ENCODE measurements at regions not wholly inside any gene's neighbourhood (a gene's known extent, or its start where the extent isn't known, plus 50 kb on each side); places are given as distances from the start of the nearest gene placed in this dataset.

- Histone ChIP-seq H3F3A (ENCODE audit: low read depth) (peaks cover 16% of the 10 kb centered on the region), H4K20me1 (ENCODE audit: insufficient read depth, low read length, poor library complexity, severe bottlenecking) (no peaks in the 10 kb centered on the region), H3K9me2 (replicated peaks; ENCODE audit: low read depth, low read length) (no peaks in the 10 kb centered on the region), H3K36me3 (ENCODE audit: insufficient read depth, low read length) (no peaks in the 10 kb centered on the region), H3K4me2 (ENCODE audit: low read depth, low read length, poor library complexity, severe bottlenecking) (peak overlapping the region; percentile 6), H3K9me3 (ENCODE audit: insufficient read depth, low read depth, low read length) (no peaks in the 10 kb centered on the region), H3K9ac (ENCODE audit: low read depth, low read length, poor library complexity, severe bottlenecking) (no peak overlapping the region), H3K27me3 (ENCODE audit: insufficient read depth, low read length, poor library complexity, severe bottlenecking) (no peaks in the 10 kb centered on the region), H3K4me1 (ENCODE audit: insufficient read depth, low read length, poor library complexity, severe bottlenecking) (peaks cover 65% of the 10 kb centered on the region), H3K4me3 (ENCODE audit: low read length, poor library complexity, severe bottlenecking) (no peak overlapping the region), H3K79me2 (ENCODE audit: insufficient read depth, low read length) (no peaks in the 10 kb centered on the region), H2AFZ (ENCODE audit: low read length) (no peak overlapping the region; the same call in 1 of the 2 replicates)
- TF ChIP-seq, protein P1, sequence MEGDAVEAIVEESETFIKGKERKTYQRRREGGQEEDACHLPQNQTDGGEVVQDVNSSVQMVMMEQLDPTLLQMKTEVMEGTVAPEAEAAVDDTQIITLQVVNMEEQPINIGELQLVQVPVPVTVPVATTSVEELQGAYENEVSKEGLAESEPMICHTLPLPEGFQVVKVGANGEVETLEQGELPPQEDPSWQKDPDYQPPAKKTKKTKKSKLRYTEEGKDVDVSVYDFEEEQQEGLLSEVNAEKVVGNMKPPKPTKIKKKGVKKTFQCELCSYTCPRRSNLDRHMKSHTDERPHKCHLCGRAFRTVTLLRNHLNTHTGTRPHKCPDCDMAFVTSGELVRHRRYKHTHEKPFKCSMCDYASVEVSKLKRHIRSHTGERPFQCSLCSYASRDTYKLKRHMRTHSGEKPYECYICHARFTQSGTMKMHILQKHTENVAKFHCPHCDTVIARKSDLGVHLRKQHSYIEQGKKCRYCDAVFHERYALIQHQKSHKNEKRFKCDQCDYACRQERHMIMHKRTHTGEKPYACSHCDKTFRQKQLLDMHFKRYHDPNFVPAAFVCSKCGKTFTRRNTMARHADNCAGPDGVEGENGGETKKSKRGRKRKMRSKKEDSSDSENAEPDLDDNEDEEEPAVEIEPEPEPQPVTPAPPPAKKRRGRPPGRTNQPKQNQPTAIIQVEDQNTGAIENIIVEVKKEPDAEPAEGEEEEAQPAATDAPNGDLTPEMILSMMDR (conservative IDR thresholded peaks at IDR 0.05; ENCODE audit: low read length) = no peak
- no peak for TF ChIP-seq EZH2phosphoT487 (IDR thresholded peaks at IDR 0.05; ENCODE audit: borderline replicate concordance)
These were observed 74.6 kb downstream of the ARL4C start for GRCh38 chr2:234422273-234422732.

- Histone ChIP-seq H3K4me2 (ENCODE audit: low read depth, low read length, poor library complexity, severe bottlenecking) (no peak overlapping the region), H3K9me2 (replicated peaks; ENCODE audit: low read depth, low read length) (no peaks in the 10 kb centered on the region), H3K4me3 (ENCODE audit: low read length, poor library complexity, severe bottlenecking) (no peak overlapping the region), H3F3A (ENCODE audit: low read depth) (peaks cover 5% of the 10 kb centered on the region; the same call in 1 of the 2 replicates), H2AFZ (ENCODE audit: low read length) (peak overlapping the region; percentile 30; the same call in 1 of the 2 replicates), H3K79me2 (ENCODE audit: insufficient read depth, low read length) (no peaks in the 10 kb centered on the region), H3K4me1 (ENCODE audit: insufficient read depth, low read length, poor library complexity, severe bottlenecking) (peaks cover 49% of the 10 kb centered on the region), H3K36me3 (ENCODE audit: insufficient read depth, low read length) (no peaks in the 10 kb centered on the region), H4K20me1 (ENCODE audit: insufficient read depth, low read length, poor library complexity, severe bottlenecking) (no peaks in the 10 kb centered on the region), H3K9ac (ENCODE audit: low read depth, low read length, poor library complexity, severe bottlenecking) (peak overlapping the region; percentile 18), H3K27me3 (ENCODE audit: insufficient read depth, low read length, poor library complexity, severe bottlenecking) (no peaks in the 10 kb centered on the region), H3K9me3 (ENCODE audit: insufficient read depth, low read depth, low read length) (no peaks in the 10 kb centered on the region)
- TF ChIP-seq, protein P1 (conservative IDR thresholded peaks at IDR 0.05; ENCODE audit: low read length) = no peak
- no peak for TF ChIP-seq EZH2phosphoT487 (IDR thresholded peaks at IDR 0.05; ENCODE audit: borderline replicate concordance)
These were observed 76.5 kb downstream of the ARL4C start for GRCh38 chr2:234420408-234420807.

DNA sequence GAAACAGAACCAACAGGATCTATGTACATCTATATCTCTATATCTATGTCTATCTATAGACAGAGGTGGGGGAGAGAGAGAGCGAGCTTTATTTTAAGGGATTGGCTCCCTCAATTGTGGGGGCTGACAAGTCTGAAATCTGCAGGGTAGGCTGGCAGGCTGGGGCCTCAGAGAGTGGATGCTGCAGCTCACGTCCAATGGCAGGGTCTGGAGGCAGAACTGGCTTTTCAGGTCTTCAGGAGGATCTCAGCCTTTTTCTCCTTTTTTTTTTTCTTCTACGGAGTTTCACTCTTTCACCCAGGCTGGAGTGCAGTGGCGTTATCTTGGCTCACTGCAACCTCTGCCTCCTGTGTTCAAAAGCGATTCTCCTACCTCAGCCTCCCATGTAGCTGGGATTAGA is 77.2 kb downstream of the ARL4C start:
- TF ChIP-seq, protein P1 (conservative IDR thresholded peaks at IDR 0.05; ENCODE audit: low read length) = no peak
- no peak for TF ChIP-seq EZH2phosphoT487 (IDR thresholded peaks at IDR 0.05; ENCODE audit: borderline replicate concordance)
- Histone ChIP-seq H3F3A (ENCODE audit: low read depth) (peaks cover 5% of the 10 kb centered on the region; the same call in 1 of the 2 replicates), H3K27me3 (ENCODE audit: insufficient read depth, low read length, poor library complexity, severe bottlenecking) (no peaks in the 10 kb centered on the region), H3K79me2 (ENCODE audit: insufficient read depth, low read length) (no peaks in the 10 kb centered on the region), H3K4me2 (ENCODE audit: low read depth, low read length, poor library complexity, severe bottlenecking) (no peak overlapping the region), H3K9me3 (ENCODE audit: insufficient read depth, low read depth, low read length) (no peaks in the 10 kb centered on the region), H2AFZ (ENCODE audit: low read length) (no peak overlapping the region), H3K4me1 (ENCODE audit: insufficient read depth, low read length, poor library complexity, severe bottlenecking) (peaks cover 42% of the 10 kb centered on the region), H3K9me2 (replicated peaks; ENCODE audit: low read depth, low read length) (no peaks in the 10 kb centered on the region), H4K20me1 (ENCODE audit: insufficient read depth, low read length, poor library complexity, severe bottlenecking) (no peaks in the 10 kb centered on the region), H3K36me3 (ENCODE audit: insufficient read depth, low read length) (no peaks in the 10 kb centered on the region), H3K9ac (ENCODE audit: low read depth, low read length, poor library complexity, severe bottlenecking) (no peak overlapping the region), H3K4me3 (ENCODE audit: low read length, poor library complexity, severe bottlenecking) (no peak overlapping the region)

Data from Loucy (cell line).